ENCODE measurements at regions not wholly inside any gene's neighbourhood (a gene's known extent, or its start where the extent isn't known, plus 50 kb on each side); places are given as distances from the start of the nearest gene placed in this dataset.

DNA sequence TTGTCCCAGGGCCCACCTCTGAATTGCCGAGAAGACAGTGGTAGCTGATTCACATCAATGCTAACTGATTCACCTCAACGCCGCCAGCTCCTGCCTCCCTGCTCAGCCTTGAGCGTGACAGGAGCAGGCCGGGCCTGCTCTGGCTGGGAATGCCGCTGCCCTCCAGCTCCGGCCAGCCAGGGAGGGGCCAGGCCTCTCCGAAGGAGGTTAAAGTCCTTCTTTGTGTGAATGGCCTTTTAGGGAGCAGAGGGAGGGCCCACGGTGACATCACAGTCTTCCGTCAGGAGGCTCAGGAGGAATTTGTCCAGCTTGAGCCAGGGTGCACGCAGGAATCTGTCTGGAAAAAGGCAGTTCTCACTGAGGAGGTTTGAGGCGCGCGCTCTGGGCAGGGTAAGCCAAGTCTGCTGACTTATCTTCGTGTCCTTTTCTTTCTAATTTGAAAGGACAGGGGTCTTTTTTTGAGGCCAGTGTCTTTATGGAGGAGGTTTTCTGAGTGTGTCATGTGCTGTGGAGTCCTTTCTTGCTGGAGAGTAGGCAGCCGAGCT lies 82.7 kb downstream of the C9orf152 start (continued):
- TF ChIP-seq FOSL2 (CRISPR knock-in tag; IDR thresholded peaks at IDR 0.05) (peak; percentile 62; the same call in 1 of the 2 replicates), ZNF709 (CRISPR knock-in tag; IDR thresholded peaks at IDR 0.05) (no peak), ZSCAN9 (CRISPR knock-in tag; IDR thresholded peaks at IDR 0.05; ENCODE audit: borderline replicate concordance) (no peak), ZNF605 (CRISPR knock-in tag; IDR thresholded peaks at IDR 0.05) (no peak), SATB2 (CRISPR knock-in tag; IDR thresholded peaks at IDR 0.05) (no peak), PHF20 (CRISPR knock-in tag; IDR thresholded peaks at IDR 0.05) (no peak), ZBTB3 (CRISPR knock-in tag; IDR thresholded peaks at IDR 0.05; ENCODE audit: borderline replicate concordance, low read depth) (no peak), ZNF598 (CRISPR knock-in tag; IDR thresholded peaks at IDR 0.05; ENCODE audit: borderline replicate concordance) (no peak), ZBTB1 (CRISPR knock-in tag; IDR thresholded peaks at IDR 0.05; ENCODE audit: borderline replicate concordance) (no peak), ZFP41 (CRISPR knock-in tag; IDR thresholded peaks at IDR 0.05; ENCODE audit: borderline replicate concordance) (no peak), ZSCAN12 (CRISPR knock-in tag; IDR thresholded peaks at IDR 0.05) (no peak), SP4 (CRISPR knock-in tag; IDR thresholded peaks at IDR 0.05) (peak; percentile 57), SETDB1 (CRISPR knock-in tag; IDR thresholded peaks at IDR 0.05; ENCODE audit: borderline replicate concordance) (no peak), HNRNPLL (IDR thresholded peaks at IDR 0.05; ENCODE audit: low read depth, low read length, poor library complexity, severe bottlenecking) (peak; percentile 52), SUZ12 (IDR thresholded peaks at IDR 0.05; ENCODE audit: low read depth, low read length) (no peak), TCF7L2 (IDR thresholded peaks at IDR 0.05; ENCODE audit: low read depth, low read length) (no peak), TEAD3 (CRISPR knock-in tag; optimal IDR thresholded peaks at IDR 0.05; ENCODE audit: borderline replicate concordance) (peak; percentile 91), U2AF1 (optimal IDR thresholded peaks at IDR 0.05; ENCODE audit: low read depth, low read length) (peak; percentile 39)
- TF ChIP-seq, protein P1, sequence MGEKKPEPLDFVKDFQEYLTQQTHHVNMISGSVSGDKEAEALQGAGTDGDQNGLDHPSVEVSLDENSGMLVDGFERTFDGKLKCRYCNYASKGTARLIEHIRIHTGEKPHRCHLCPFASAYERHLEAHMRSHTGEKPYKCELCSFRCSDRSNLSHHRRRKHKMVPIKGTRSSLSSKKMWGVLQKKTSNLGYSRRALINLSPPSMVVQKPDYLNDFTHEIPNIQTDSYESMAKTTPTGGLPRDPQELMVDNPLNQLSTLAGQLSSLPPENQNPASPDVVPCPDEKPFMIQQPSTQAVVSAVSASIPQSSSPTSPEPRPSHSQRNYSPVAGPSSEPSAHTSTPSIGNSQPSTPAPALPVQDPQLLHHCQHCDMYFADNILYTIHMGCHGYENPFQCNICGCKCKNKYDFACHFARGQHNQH (CRISPR knock-in tag; IDR thresholded peaks at IDR 0.05): peak; percentile 66
- TF ChIP-seq, protein P2, sequence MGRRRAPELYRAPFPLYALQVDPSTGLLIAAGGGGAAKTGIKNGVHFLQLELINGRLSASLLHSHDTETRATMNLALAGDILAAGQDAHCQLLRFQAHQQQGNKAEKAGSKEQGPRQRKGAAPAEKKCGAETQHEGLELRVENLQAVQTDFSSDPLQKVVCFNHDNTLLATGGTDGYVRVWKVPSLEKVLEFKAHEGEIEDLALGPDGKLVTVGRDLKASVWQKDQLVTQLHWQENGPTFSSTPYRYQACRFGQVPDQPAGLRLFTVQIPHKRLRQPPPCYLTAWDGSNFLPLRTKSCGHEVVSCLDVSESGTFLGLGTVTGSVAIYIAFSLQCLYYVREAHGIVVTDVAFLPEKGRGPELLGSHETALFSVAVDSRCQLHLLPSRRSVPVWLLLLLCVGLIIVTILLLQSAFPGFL (CRISPR knock-in tag; IDR thresholded peaks at IDR 0.05): no peak
- TF ChIP-seq, protein P3, sequence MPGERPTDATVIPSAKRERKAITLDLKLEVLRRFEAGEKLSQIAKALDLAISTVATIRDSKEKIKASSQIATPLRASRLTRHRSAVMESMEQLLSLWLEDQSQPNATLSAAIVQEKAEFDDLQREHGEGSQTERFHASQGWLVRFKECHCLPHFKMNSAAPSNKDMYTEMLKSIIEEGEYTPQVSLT (CRISPR knock-in tag; IDR thresholded peaks at IDR 0.05; ENCODE audit: borderline replicate concordance, low read depth): no peak
- TF ChIP-seq, protein P4, sequence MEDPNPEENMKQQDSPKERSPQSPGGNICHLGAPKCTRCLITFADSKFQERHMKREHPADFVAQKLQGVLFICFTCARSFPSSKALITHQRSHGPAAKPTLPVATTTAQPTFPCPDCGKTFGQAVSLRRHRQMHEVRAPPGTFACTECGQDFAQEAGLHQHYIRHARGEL (CRISPR knock-in tag; IDR thresholded peaks at IDR 0.05): no peak
- TF ChIP-seq, protein P5, sequence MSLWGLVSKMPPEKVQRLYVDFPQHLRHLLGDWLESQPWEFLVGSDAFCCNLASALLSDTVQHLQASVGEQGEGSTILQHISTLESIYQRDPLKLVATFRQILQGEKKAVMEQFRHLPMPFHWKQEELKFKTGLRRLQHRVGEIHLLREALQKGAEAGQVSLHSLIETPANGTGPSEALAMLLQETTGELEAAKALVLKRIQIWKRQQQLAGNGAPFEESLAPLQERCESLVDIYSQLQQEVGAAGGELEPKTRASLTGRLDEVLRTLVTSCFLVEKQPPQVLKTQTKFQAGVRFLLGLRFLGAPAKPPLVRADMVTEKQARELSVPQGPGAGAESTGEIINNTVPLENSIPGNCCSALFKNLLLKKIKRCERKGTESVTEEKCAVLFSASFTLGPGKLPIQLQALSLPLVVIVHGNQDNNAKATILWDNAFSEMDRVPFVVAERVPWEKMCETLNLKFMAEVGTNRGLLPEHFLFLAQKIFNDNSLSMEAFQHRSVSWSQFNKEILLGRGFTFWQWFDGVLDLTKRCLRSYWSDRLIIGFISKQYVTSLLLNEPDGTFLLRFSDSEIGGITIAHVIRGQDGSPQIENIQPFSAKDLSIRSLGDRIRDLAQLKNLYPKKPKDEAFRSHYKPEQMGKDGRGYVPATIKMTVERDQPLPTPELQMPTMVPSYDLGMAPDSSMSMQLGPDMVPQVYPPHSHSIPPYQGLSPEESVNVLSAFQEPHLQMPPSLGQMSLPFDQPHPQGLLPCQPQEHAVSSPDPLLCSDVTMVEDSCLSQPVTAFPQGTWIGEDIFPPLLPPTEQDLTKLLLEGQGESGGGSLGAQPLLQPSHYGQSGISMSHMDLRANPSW (CRISPR knock-in tag; IDR thresholded peaks at IDR 0.05; ENCODE audit: borderline replicate concordance): no peak
- TF ChIP-seq, protein P6, sequence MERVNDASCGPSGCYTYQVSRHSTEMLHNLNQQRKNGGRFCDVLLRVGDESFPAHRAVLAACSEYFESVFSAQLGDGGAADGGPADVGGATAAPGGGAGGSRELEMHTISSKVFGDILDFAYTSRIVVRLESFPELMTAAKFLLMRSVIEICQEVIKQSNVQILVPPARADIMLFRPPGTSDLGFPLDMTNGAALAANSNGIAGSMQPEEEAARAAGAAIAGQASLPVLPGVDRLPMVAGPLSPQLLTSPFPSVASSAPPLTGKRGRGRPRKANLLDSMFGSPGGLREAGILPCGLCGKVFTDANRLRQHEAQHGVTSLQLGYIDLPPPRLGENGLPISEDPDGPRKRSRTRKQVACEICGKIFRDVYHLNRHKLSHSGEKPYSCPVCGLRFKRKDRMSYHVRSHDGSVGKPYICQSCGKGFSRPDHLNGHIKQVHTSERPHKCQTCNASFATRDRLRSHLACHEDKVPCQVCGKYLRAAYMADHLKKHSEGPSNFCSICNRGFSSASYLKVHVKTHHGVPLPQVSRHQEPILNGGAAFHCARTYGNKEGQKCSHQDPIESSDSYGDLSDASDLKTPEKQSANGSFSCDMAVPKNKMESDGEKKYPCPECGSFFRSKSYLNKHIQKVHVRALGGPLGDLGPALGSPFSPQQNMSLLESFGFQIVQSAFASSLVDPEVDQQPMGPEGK (CRISPR knock-in tag; IDR thresholded peaks at IDR 0.05): peak; percentile 88
